Mucosa of gallbladder (tissue), 1 donor: ENCODE measurements at regions not wholly inside any gene's neighbourhood (a gene's known extent, or its start where the extent isn't known, plus 50 kb on each side); places are given as distances from the start of the nearest gene placed in this dataset.

Experiments used
- DNase-seq: peaks from one replicate; pipeline ENCODE4 v3.0.0-alpha.2; 2020; ENCODE audit warnings: low spot score
- donor health status: DM: no; HTN: no; CAD: no.

DNA sequence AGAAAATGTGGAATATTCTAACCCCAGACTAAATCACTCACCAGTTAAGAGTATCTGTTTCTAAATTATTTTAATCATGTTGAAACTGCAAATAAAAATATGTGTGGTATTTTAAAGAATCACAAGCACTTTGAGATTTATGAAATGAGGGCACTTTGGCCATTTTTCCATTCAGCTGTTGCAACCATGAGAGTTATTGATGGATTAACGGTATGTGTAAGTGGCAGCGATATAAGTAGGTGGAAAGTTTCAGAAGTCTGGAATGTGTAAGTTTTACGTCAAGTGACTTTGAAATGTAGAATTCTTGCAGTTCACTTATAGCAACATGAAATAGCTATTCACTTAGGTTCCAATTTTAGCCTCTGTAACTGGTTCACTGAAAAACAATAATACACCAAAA lies 905.1 kb upstream of the SLIT2 start:
- no peak for DNase-seq

DNA sequence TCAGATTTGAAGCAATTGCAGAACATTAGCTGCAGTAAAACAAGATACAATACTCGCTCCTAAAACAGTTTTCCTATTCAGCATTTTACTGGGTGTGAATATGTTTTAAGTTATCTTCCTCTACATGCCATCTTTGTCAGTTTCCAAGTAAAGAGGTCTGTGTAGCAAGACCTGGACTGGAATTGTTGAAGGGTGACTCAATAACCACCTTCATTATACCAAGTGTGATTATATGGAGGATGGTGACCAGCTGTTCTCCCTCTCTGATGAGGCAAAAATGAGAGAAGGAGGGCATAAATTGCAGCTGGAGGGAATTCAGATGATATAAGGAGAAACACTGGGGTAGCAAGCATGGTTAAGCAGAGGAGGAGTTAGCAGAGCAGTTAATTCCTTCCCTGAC lies 922.1 kb upstream of the SLIT2 start:
- no peak for DNase-seq

DNA sequence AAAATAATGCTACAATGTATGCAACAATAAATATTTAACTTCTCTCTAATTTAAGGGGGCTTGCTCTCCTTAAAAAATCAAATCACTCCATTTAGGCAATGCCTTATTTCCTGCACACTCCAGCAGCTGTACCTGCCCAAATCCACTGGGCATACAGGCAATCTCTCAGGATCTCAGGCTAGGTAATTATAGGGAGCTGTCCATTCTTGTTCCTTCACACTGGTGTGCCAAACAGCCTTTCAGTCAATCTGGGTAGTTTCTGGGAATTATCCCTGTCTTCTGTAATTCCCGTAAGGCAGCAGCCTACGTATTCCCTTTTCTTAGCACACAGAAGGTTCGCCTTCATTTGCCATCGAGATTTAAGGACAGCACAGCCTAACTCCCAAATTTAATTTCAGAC lies 922.6 kb upstream of the SLIT2 start:
- no peak for DNase-seq

DNA sequence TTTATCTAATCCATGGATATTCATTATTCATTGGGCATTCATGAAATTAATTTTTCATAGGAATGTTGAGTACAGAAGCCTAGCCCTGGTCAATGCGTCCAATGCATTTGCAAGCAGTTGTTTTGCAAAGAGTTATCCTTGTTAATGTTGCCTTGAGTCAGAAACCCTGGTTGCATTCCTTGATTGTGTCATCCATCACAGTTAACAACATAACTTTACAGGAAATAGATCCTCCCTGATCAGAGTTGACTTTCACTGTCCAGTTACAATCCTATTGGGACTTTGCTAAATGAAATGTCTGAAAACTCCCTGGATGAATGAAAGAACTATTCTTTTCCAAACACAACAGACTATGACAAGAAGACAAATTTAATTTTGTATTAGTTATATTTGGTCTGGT lies 924.3 kb upstream of the SLIT2 start:
- DNase-seq: no peak

DNA sequence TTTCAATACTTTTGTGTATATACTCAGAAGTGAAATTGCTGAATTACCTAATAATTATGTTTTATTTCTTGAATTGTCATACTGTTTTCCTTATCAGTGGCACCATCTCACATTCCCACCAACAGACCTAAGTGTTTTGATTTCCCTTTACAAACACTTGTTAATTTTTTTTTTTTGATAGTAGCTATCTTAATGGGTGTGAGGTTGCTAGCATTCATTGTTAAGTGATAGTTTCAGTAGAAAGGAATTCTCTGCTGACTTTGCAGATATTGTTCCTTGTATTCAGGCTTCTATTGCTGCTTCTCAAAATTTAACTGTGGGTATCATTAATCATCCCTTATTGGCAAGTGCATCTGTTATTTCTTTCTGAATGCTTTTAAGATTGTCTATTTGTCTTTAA lies 927.5 kb upstream of the SLIT2 start:
- DNase-seq: no peak

DNA sequence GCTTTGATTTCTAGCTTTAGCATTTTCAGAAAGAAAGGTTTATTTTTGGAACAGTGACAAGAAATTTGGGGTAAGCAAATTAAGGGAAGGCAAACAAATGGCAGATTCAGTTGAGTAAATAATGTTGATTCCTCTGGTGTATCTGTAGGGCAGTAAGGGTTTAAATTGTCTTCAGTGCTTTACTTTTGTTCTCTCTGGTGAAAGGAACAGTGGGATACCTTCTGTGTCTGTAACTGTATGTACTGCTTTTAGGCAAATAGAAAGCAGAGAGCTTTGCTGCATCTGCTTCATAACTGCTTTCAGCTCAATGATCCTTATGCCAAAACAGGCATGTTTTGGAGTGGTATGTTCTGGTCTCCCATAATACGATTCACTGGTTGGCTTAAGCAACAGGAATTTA lies 932.1 kb upstream of the SLIT2 start:
- DNase-seq: no peak

DNA sequence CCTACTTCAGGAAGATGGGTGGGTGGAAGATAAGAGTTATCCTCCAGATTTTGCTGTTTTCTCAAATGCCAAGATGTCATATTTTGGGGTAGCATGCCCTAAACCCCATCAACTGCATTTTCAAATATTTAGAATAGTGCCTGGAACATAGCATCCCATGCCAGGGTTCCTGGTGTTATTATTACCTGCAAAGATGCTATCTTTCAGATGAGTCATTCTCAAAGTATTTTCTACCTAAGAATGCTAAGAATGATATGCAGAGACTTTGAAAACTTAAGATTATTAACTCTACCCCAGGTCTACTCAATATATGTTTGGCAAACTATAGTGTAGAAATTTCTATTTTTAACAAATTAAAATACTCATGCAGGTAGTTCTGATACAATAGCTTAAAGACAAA lies 934.3 kb upstream of the SLIT2 start:
- no peak for DNase-seq

DNA sequence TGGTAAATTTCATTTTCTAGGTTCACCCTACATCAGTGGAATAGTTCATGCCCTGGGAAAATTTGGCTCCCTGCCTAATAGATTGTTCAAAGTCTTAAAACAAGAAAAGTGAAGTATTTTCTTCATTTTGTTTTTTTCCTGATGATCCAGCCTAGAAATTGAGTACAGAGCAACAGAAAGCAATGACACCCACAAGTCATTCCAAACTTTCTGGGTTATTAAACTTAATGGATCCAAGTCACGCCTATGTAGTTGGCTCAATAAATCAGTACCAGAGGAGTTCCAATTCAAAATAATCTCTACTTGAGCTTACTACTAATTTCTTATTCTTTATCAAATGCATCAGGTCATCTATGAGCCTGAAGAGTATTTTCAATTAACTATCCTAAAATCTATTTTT lies 937.6 kb upstream of the SLIT2 start:
- DNase-seq: no peak

DNA sequence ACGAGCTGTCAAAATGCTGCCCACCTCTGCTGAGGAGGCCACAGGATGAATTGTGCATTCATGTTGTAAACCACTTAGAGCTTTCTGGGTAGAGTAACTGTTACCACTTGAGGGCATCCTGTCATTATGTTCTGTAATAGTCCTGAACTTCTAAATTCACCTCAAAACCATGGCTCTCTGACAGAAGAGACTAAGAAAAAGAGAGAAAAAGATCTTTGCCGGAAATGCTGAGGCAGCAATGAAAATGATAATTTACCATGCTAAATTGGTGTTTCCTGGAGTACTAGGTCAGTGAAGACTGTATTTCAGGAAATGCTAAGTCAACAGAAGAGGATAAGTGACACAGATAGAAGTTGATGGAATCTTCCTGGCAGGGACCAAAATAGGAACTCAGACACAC lies 942.3 kb upstream of the SLIT2 start:
- DNase-seq: no peak

DNA sequence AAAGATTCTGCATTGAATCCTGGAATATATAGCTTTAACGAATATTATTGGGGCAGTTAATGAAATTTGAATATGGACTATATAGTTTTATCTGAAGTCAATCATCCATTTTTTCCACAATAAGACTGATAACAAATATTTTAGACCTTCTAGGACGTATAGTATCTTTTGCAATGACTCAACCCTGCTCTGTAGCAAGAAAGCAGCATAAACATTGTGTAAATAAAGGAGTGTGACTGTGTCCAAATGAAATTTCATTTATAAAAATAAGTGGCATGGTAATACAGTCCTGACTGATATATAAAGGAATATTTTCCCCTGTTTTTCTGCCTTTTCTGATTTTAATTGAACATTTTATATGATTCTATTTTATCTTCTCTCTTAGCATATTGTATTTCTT lies 947.7 kb upstream of the SLIT2 start:
- no peak for DNase-seq

DNA sequence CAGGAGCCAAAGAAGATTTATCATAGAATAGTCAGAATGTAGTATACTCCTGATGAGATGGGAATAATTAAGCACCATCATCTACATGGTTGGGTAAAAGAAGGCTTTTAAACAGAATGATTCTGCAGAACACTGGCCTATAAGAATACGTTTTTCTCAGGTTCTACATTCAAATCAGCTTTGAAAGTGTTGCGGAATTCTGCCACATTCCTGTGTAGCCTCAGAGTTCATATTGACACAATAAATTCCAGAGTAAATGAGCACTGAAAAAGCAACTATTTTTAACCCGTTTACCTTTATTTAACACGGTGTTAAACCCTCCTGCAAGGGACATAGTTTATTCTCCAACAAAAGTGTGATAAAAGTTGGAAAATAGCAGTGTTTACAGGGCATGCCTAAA lies 950.2 kb upstream of the SLIT2 start:
- no peak for DNase-seq

DNA sequence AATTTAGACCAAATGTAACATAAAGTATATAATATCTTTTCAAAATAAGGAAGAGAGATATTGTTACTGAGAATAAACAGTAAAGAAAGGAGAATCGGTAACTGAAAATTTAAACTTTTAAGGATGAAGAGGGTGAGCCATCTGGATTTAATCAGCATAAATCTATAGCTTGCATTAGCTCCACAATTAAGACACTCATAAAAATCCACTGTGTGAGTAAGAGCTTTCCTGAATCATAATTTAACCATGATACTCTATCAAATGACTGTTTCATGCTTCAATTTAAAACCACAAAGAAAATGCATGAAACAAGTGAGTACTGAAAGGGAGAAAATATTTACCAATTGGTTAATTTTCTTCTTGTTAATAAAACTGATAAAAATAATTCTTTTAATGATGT lies 951.5 kb upstream of the SLIT2 start:
- DNase-seq: no peak

DNA sequence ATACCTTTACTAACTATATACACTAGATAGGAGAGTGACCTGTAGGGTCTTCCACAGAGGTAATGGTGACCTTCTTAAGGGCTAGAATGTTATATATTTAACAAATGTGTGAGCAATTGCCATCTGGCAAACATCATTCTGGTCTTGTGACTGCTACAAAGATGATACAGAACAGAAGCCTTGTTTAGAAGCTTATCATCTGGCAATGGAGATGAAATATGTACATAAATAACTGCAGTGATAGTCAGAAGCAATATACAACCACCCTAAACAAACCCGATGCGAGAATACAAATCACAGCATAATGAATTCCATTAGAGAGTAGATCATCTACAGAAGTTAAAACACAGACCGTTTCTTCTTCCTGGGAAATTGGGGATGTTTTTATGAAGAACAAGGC lies 952.7 kb upstream of the SLIT2 start:
- DNase-seq: no peak

DNA sequence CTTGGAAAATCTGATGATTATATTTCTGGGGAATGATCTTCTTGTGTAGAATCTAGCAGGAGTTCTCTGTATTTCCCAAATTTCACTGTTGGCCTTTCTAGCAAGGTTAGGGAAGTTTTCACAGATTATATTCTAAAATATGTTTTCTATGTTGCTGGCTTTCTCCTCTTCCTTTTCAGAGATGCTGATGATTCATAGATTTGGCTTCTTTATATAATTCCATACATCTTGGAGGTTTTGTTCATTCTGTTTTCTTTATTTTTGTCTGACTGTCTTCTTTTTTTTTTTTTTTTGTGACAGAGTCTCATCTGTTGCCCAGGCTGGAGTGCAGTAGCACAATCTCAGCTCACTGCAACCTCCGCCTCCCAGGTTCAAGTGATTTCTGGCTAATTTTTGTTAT lies 957.9 kb upstream of the SLIT2 start:
- no peak for DNase-seq

DNA sequence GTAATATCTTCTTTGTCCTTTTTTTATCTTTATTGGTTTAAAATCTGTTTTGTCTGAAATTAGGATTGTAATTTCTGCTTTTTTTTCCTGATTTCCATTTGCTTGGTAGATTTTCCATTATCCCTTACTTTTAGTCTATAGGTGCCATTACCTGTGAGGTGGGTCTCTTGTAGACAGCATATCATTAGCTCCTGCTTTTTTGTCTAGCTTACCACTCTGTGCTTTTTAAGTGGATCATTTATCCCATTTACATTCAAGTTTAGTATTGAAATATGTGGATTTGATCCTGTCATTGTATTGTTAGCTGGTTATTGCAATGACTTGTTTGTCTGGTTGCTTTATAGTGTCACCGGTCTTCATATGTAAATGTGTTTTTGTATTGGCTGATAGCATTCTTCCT lies 958.6 kb upstream of the SLIT2 start:
- DNase-seq: no peak

DNA sequence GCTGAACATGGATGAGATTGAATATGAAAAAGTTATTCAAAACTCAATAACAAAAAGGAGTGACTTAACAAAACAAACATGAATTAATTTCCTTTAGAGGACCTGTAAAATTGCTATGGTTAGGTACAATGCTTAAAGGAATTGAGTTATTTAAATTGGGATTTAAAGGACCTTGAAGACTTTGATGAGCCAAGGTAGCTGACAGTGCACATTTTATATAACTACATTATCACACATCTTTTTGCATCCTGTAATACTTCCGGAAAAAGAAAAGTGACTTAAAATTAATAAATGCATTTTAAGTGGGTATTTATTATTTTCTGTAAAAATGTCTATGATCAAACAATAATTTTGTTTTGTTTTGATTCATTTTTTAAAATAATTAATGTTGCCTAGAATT lies 964.8 kb upstream of the SLIT2 start:
- no peak for DNase-seq

DNA sequence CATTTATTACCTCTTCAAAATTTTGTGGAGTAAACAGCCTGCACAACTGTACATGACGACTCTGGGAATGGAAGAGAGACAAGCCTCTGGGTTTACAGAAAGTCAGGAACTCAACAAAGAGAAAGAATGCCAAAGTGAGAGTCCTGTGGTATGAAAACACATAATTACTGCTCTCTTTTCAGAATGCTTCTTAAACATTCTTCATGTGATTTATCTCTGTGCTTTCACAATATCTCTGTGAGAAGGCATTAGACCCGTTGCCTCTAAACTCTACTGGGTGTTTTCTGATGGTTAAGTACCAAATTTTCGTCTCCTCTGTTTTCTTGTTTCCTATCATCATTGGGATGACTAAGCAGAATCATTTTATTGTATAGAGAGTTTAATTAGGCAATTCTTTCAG lies 966.6 kb upstream of the SLIT2 start:
- no peak for DNase-seq

DNA sequence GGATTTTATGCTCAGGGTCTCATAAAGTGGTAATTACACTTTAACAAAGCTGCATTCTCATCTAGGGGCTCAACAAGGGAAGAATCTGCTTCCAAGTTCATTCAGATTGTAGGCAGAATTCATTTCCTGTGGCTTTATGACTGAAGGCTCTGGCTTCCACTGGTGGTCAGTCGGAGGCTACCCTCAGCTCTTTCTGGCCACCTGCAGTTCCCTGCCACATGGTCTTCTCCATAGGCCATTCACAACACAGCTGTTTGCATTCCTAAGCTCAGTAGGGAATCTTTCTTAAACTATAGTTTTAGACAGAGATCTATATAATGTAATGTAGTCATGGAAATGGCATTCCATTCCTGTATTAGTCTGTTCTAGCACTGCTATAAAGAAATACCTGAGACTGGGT lies 973.0 kb upstream of the SLIT2 start:
- DNase-seq: no peak

DNA sequence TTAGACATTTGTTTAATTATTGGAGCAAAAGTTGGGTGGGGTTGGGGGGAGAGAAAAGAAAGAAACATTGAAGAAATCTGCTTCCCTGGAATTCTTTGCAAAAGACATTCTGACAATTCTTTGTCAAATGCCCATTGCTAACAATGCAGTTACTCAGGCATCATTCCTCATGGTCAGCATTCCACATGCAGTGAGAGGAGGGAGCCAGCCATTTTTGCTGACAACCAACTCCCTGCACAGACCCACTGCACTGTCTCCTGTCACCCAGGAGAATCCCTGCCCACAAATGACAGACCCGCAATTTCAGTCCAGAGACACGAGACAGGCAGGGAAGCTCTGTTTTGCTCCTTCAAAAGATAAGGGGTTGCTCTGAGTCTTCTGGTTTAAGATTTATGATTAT lies 985.1 kb upstream of the SLIT2 start:
- DNase-seq: no peak

DNA sequence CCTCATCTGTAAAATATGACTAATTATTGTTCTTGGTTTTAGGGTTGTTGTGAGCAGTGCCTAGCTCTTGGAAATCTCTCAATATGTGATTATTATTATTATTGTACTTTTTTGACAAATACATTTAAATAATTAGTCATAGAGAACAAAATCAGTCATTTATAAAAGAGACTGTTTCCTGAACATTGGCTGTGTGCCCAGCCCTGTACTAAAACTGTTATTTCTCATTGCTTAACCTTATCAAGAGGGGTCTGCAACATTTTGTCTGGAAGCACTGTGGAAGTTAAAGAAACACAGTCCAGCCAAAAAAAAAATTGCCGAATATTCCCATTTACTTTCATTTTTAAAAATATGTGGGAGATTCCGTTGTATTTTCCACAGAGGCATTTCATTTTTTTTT lies 989.2 kb upstream of the SLIT2 start:
- no peak for DNase-seq

DNA sequence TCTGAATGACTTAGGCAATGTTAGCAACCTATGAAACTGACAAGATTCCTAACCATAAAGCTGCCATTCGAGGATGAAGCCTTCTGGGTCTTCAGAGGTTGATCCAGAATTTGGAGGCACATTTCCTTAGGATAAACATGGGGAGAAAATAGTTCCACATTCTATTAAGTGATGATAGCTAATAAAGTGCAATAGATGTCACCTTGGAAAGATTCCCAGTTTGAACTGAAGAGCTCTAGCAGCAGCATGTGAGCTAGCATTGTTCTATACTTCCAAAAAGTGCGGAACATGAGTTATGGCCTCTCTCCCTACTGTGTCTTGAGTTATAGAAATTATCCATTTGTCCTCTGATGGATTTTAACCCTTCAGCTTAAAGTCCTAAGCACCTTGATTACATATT lies 991.4 kb upstream of the SLIT2 start:
- no peak for DNase-seq

DNA sequence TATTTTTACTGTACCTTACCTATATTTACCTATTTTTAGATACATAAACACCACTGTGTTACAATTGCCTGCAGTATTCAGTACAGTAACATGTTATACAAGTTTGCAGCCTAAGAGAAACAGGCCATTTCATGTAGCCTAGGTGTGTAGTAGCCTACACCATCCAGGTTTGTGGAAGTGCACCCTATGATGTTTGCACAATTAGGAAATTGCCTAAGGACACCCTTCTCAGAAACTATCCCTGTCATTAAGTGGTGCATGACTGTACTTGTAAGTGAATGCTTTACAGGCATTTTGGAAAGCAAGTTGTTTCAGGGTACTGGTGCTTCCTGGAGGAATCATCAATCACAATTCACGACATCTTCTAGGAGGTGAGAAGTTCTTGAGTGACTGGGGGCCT lies 991.8 kb upstream of the SLIT2 start:
- DNase-seq: no peak

DNA sequence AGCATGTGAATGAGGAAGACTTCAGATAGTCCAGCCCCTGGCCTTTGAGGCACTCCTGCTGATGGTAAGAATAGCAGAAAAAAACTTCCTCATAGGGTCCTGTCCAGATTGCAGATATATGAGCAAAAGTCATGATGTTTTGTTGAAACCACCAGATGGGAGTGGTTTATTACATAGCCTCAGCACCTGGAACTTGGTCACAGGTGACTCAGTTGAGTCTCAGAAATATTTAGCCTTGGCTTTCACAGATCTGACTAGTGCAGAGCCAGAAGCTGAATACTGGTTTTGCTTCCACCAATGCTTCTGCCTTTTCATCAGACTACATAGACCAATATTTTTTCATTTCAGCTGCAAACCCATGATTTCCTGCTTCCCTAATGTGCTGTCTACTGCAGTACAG lies 994.9 kb upstream of the SLIT2 start:
- no peak for DNase-seq

DNA sequence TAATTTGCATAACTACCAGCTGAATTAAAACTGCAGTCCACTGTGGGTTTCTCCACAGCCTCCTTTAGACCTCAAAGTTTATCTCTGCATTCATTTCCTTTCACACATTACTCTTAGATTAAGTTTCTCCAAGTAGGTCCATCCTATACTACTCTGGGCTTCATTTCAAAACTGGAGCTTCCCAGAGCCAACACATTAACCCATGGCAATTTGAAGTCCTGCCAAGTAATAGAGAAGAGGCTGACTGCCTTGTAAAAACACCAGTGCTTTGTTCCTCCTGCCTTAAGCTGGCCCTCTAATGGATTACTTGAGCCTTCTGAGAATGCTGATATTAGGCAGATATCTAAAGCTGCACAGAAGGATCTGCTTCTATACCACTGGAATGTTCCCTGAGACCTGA lies 997.2 kb upstream of the SLIT2 start:
- no peak for DNase-seq

DNA sequence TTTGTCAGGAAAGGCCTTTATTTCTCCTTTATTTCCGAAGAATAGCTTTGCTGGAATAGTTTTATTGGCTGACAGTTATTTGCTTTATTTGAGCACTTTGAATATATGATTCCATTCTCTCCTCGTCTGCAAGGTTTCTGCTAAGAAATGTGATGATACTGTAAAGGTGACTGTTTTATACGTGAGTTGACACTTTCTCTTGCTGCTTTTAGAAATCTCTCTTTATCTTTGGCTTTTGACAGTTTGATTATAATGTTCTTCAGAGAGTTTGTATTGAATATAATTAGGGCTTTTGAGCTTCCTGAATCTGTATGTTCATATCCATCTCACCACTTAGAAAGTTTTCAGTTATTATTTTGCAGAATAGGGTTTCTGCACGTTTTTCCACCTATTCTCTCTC lies 1003.7 kb upstream of the SLIT2 start:
- no peak for DNase-seq
